ENCODE measurements at regions not wholly inside any gene's neighbourhood (a gene's known extent, or its start where the extent isn't known, plus 50 kb on each side); places are given as distances from the start of the nearest gene placed in this dataset.

GRCh38 chr2:187854801-187855200 lies 300.6 kb upstream of the TFPI start:
- DNase-seq (ENCODE audit: low read depth in 1 of 2, low spot score in 2 of 2) = no peak
- no peaks in the 10 kb centered on the region for H3K79me1 ChIP-seq (ENCODE audit: low read depth, low read length)
- H4K91ac ChIP-seq (replicated peaks; ENCODE audit: insufficient read length, low read length) = no peak overlapping the region
- no peak overlapping the region for H3K27ac ChIP-seq (ENCODE audit: low read depth, low read length)
- no peak overlapping the region for H2BK20ac ChIP-seq (ENCODE audit: low read length)
- H3K56ac ChIP-seq (replicated peaks; ENCODE audit: insufficient read length, low read depth, low read length) = no peak overlapping the region
- no peak overlapping the region for H2BK15ac ChIP-seq (ENCODE audit: low read length)
- H3K23me2 ChIP-seq (ENCODE audit: low read depth, low read length) = no peaks in the 10 kb centered on the region; the same call in 1 of the 2 replicates
- no peak overlapping the region for H2BK120ac ChIP-seq (replicated peaks; ENCODE audit: low read depth, low read length)
- no peak overlapping the region for H2AK5ac ChIP-seq (ENCODE audit: low read depth, low read length)
- no peak overlapping the region for H3K4me2 ChIP-seq (ENCODE audit: insufficient read depth in 1 of 2, low read depth in 2 of 2, low read length in 2 of 2)
- H3K4ac ChIP-seq (replicated peaks; ENCODE audit: insufficient read length, low read depth, low read length) = no peak overlapping the region
- TF ChIP-seq MAX (IDR thresholded peaks at IDR 0.05) (no peak), MAFK (IDR thresholded peaks at IDR 0.05; ENCODE audit: low read depth, low read length) (no peak), CHD2 (IDR thresholded peaks at IDR 0.05; ENCODE audit: low read length) (no peak), TAF7 (optimal IDR thresholded peaks at IDR 0.05; ENCODE audit: borderline replicate concordance, low read depth, low read length) (no peak), GABPA (IDR thresholded peaks at IDR 0.05; ENCODE audit: borderline replicate concordance, insufficient read depth, low read length) (no peak), EP300 (IDR thresholded peaks at IDR 0.05; ENCODE audit: borderline replicate concordance in 1 of 2, low read depth in 2 of 2, low read length in 2 of 2) (no peak), TCF12 (IDR thresholded peaks at IDR 0.05; ENCODE audit: low read depth, low read length) (no peak), SIN3A (conservative IDR thresholded peaks at IDR 0.05 in 1 of 2, IDR thresholded peaks at IDR 0.05 in 1 of 2; ENCODE audit: low read depth in 1 of 2, low read length in 2 of 2) (no peak), RAD21 (IDR thresholded peaks at IDR 0.05 in 1 of 2, conservative IDR thresholded peaks at IDR 0.05 in 1 of 2; ENCODE audit: low read depth in 2 of 2, low read length in 2 of 2) (no peak), GTF2F1 (IDR thresholded peaks at IDR 0.05; ENCODE audit: borderline replicate concordance, low read depth, low read length) (no peak)
- no peak overlapping the region for H2BK5ac ChIP-seq (ENCODE audit: low read depth, low read length)
- H4K20me1 ChIP-seq (replicated peaks in 1 of 2; ENCODE audit: control insufficient read depth in 1 of 2, insufficient read depth in 2 of 2, low read length in 2 of 2) = no peaks in the 10 kb centered on the region
- H3K36me3 ChIP-seq (ENCODE audit: control insufficient read depth in 2 of 4, insufficient read depth in 4 of 4, low read length in 3 of 4) = no peaks in the 10 kb centered on the region
- H3K27me3 ChIP-seq (replicated peaks in 1 of 4; ENCODE audit: control insufficient read depth in 3 of 4, extremely low read depth in 1 of 4, insufficient read depth in 3 of 4, low read length in 3 of 4) = no peaks in the 10 kb centered on the region
- no peak overlapping the region for H2AFZ ChIP-seq (ENCODE audit: low read length)
- no peak overlapping the region for H2BK12ac ChIP-seq (ENCODE audit: low read depth, low read length)
- no peak overlapping the region for H4K8ac ChIP-seq (ENCODE audit: extremely low read depth, insufficient read depth, low read length)
- no peak overlapping the region for H3K23ac ChIP-seq (ENCODE audit: insufficient read length)
- H3K4me1 ChIP-seq (replicated peaks in 1 of 4; ENCODE audit: control insufficient read depth in 3 of 4, insufficient read depth in 4 of 4, low read length in 3 of 4) = no peaks in the 10 kb centered on the region
- no peak overlapping the region for H3K18ac ChIP-seq (ENCODE audit: extremely low read depth, low read length)
- ChIA-PET POLR2A (ENCODE audit: partially characterized antibody) (no interaction called here), CTCF (ENCODE audit: partially characterized antibody) (interaction anchor here (0.6 to 0.8 kb wide), 3 partner anchors 10 to 239 kb away, joined by 3 to 4 read pairs (median 3); no protein-coding TSS in a partner anchor)
- H3K79me2 ChIP-seq (ENCODE audit: control insufficient read depth in 1 of 2, insufficient read depth in 2 of 2, low read length in 2 of 2) = no peaks in the 10 kb centered on the region
- H4K5ac ChIP-seq (ENCODE audit: insufficient read length, low read depth, low read length) = no peak overlapping the region
- no peak overlapping the region for H3K4me3 ChIP-seq (ENCODE audit: extremely low read depth in 1 of 4, insufficient read depth in 2 of 4, low read depth in 3 of 4, low read length in 4 of 4)
- no peak overlapping the region for H3K14ac ChIP-seq (ENCODE audit: insufficient read length)
- H3K9me3 ChIP-seq (ENCODE audit: insufficient read depth in 2 of 2, low read depth in 1 of 2, low read length in 1 of 2) = no peaks in the 10 kb centered on the region
- FAIRE-seq = no peak
- no peak overlapping the region for H3K9ac ChIP-seq (replicated peaks in 1 of 4; ENCODE audit: extremely low read depth in 1 of 4, low read depth in 3 of 4, low read length in 3 of 4)

Data from H1 (cell line).